PC-9 (cell line): ENCODE measurements at regions not wholly inside any gene's neighbourhood (a gene's known extent, or its start where the extent isn't known, plus 50 kb on each side); places are given as distances from the start of the nearest gene placed in this dataset.

Experiments
- BruUV-seq: library from RNA; stranded (reverse); fragments of 400-500 nt; replicated peaks from 2 replicates; lab custom pipeline; 2021; lab: Mats Ljungman, UMichigan
- CTCF ChIA-PET: fragments of 300-600 bp; sonication (Branson Sonifier 250); formaldehyde crosslinking; loops from one replicate; lab custom pipeline; 2022; ENCODE audit warnings: antibody characterized with exemption; lab: Charles Lee
- POLR2A ChIA-PET: fragments of 300-600 bp; sonication (Branson Sonifier 250); formaldehyde crosslinking; loops from one replicate; lab custom pipeline; 2022; ENCODE audit warnings: antibody characterized with exemption; ENCODE audit not compliant: unreplicated experiment; lab: Charles Lee
- DNase-seq, 2 experiments: peaks; one replicate each; pipeline versions ENCODE4 v3.0.0 to v3.0.0-alpha.2; 2015 to 2022; ENCODE audit warnings: mixed read lengths in 1 of 2
- H2AFZ ChIP-seq: fragments of 200-600 bp; sonication (generic); 2 replicates; pipeline ENCODE4 v1.8.1; 2017; ENCODE audit warnings: antibody characterized with exemption
- H3F3A ChIP-seq: fragments of 200-600 bp; sonication (generic); 2 replicates; pipeline ENCODE4 v1.8.1; 2017; ENCODE audit warnings: antibody characterized with exemption, mild to moderate bottlenecking, low read depth; ENCODE audit not compliant: insufficient read depth
- H3K27ac ChIP-seq: fragments of 200-600 bp; sonication (generic); 2 replicates; pipeline ENCODE4 v1.6.1; 2016; ENCODE audit warnings: mixed run types
- H3K27me3 ChIP-seq: fragments of 200-600 bp; sonication (generic); 2 replicates; pipeline ENCODE4 v1.6.1; 2016; ENCODE audit warnings: low read depth, mixed run types; ENCODE audit not compliant: insufficient read depth
- H3K36me3 ChIP-seq: fragments of 200-600 bp; sonication (generic); 2 replicates; pipeline ENCODE4 v1.6.1; 2016; ENCODE audit warnings: low read depth, mixed run types
- H3K4me1 ChIP-seq: fragments of 200-600 bp; sonication (generic); replicated peaks from 2 replicates; pipeline ENCODE4 v1.6.1; 2016; ENCODE audit warnings: mixed run types; ENCODE audit not compliant: insufficient read depth
- H3K4me2 ChIP-seq: fragments of 200-600 bp; sonication (generic); 2 replicates; pipeline ENCODE4 v1.6.1; 2017; ENCODE audit warnings: mixed run types
- H3K4me3 ChIP-seq: fragments of 200-600 bp; sonication (generic); 2 replicates; pipeline ENCODE4 v1.6.1; 2016; ENCODE audit warnings: mixed run types
- H3K79me2 ChIP-seq: fragments of 200-600 bp; sonication (generic); 2 replicates; pipeline ENCODE4 v1.6.1; 2017; ENCODE audit warnings: low read depth, mixed run types
- H3K9me2 ChIP-seq: fragments of 200-600 bp; sonication (generic); 2 replicates; pipeline ENCODE4 v1.8.1; 2017; ENCODE audit warnings: mild to moderate bottlenecking; ENCODE audit not compliant: insufficient read depth
- H3K9me3 ChIP-seq: fragments of 200-600 bp; sonication (generic); 2 replicates; pipeline ENCODE4 v1.8.1; 2016; ENCODE audit warnings: low read depth; ENCODE audit not compliant: insufficient read depth
- H4K20me1 ChIP-seq: fragments of 200-600 bp; sonication (generic); 2 replicates; pipeline ENCODE4 v1.8.1; 2017; ENCODE audit not compliant: insufficient read depth
- CTCF ChIP-seq: fragments of 200-600 bp; sonication (generic); conservative IDR thresholded peaks from 2 replicates; pipeline ENCODE4 v1.6.1; 2017; ENCODE audit warnings: mixed run types, antibody characterized with exemption, mild to moderate bottlenecking, moderate library complexity
- EZH2 ChIP-seq: fragments of 200-600 bp; sonication (generic); IDR thresholded peaks from 2 replicates; pipeline ENCODE4 v1.8.0; 2017; ENCODE audit warnings: antibody characterized with exemption, low read depth
- intact Hi-C: fragments of 100-400 bp; cut with micrococcal nuclease; formaldehyde crosslinking; loops from one replicate; pipeline ENCODE4 v1.10.0; 2022; ENCODE audit not compliant: unreplicated experiment

- Histone ChIP-seq H3K27ac (no peak overlapping the region), H3K9me2 (no peaks in the 10 kb centered on the region), H3K79me2 (no peaks in the 10 kb centered on the region), H3K4me3 (no peak overlapping the region), H3K4me2 (no peak overlapping the region), H3K4me1 (no peaks in the 10 kb centered on the region), H4K20me1 (no peaks in the 10 kb centered on the region), H2AFZ (no peak overlapping the region), H3K27me3 (no peaks in the 10 kb centered on the region), H3F3A (no peaks in the 10 kb centered on the region), H3K36me3 (no peaks in the 10 kb centered on the region), H3K9me3 (no peaks in the 10 kb centered on the region)
- POLR2A ChIA-PET, result no interaction called here
- no TSS peak for BruUV-seq
- no peak for DNase-seq
- intact Hi-C loops, result no loop called here
- no peak for TF ChIP-seq EZH2
- TF ChIP-seq CTCF, result no peak
- CTCF ChIA-PET, result no interaction called here
Observed at GRCh38 chr6:99709062-99709461, 102.4 kb downstream of the PRDM13 start.

- no peak overlapping the region for H3K4me3 ChIP-seq
- H3K27me3 ChIP-seq, result no peaks in the 10 kb centered on the region
- H4K20me1 ChIP-seq, result no peaks in the 10 kb centered on the region
- POLR2A ChIA-PET, result no interaction called here
- no peak overlapping the region; the same call in 1 of the 2 replicates for H2AFZ ChIP-seq
- H3K36me3 ChIP-seq, result no peaks in the 10 kb centered on the region
- BruUV-seq, result no TSS peak
- no peak for DNase-seq
- no peak overlapping the region for H3K27ac ChIP-seq
- H3K79me2 ChIP-seq, result no peaks in the 10 kb centered on the region
- H3K9me2 ChIP-seq, result no peaks in the 10 kb centered on the region; the same call in 1 of the 2 replicates
- CTCF ChIA-PET, result no interaction called here
- no peaks in the 10 kb centered on the region for H3K9me3 ChIP-seq
- no peaks in the 10 kb centered on the region for H3F3A ChIP-seq
- no peak overlapping the region for H3K4me2 ChIP-seq
- no peaks in the 10 kb centered on the region for H3K4me1 ChIP-seq
- intact Hi-C loops, result no loop called here
- no peak for TF ChIP-seq CTCF
- no peak for TF ChIP-seq EZH2
Observed at GRCh38 chr6:99711302-99711701, 104.7 kb downstream of the PRDM13 start.

GRCh38 chr6:99711925-99712324, 105.3 kb downstream of the PRDM13 start:
- Histone ChIP-seq H3K27me3 (no peaks in the 10 kb centered on the region), H3K79me2 (no peaks in the 10 kb centered on the region), H3K9me2 (no peaks in the 10 kb centered on the region; the same call in 1 of the 2 replicates), H2AFZ (no peak overlapping the region), H3F3A (no peaks in the 10 kb centered on the region), H3K4me3 (no peak overlapping the region), H3K36me3 (no peaks in the 10 kb centered on the region), H4K20me1 (no peaks in the 10 kb centered on the region), H3K9me3 (no peaks in the 10 kb centered on the region), H3K27ac (no peak overlapping the region), H3K4me1 (no peaks in the 10 kb centered on the region), H3K4me2 (no peak overlapping the region)
- ChIA-PET POLR2A (no interaction called here), CTCF (no interaction called here)
- intact Hi-C loops, result no loop called here
- DNase-seq, result no peak
- no TSS peak for BruUV-seq
- TF ChIP-seq CTCF, result no peak
- no peak for TF ChIP-seq EZH2
